ENCODE measurements at regions not wholly inside any gene's neighbourhood (a gene's known extent, or its start where the extent isn't known, plus 50 kb on each side); places are given as distances from the start of the nearest gene placed in this dataset.

- DNase-seq, result no peak
Measured at GRCh38 chr16:80033783-80034468, 433.4 kb upstream of the MAF start.

- no peak for DNase-seq
Measured at GRCh38 chr16:80029761-80030481, 429.4 kb upstream of the MAF start.

GRCh38 chr16:80029381-80029630, 428.8 kb upstream of the MAF start:
- no peak for DNase-seq

GRCh38 chr16:80028581-80029380, 428.2 kb upstream of the MAF start:
- DNase-seq, result no peak

GRCh38 chr16:80027007-80027965, 426.7 kb upstream of the MAF start:
- DNase-seq, result peak; percentile 3

GRCh38 chr16:80025236-80025635, 424.7 kb upstream of the MAF start:
- no peak for DNase-seq

GRCh38 chr16:80024443-80024842, 423.9 kb upstream of the MAF start:
- no peak for DNase-seq

- no peak for DNase-seq
Measured at GRCh38 chr16:80023865-80024264, 423.3 kb upstream of the MAF start.

- no peak for DNase-seq
Measured at GRCh38 chr16:80019395-80019794, 418.9 kb upstream of the MAF start.

GRCh38 chr16:80018466-80018865, 417.9 kb upstream of the MAF start:
- no peak for DNase-seq

GRCh38 chr16:80016731-80017326, 416.3 kb upstream of the MAF start:
- DNase-seq, result no peak

GRCh38 chr16:80015566-80015965, 415.0 kb upstream of the MAF start:
- DNase-seq, result no peak

GRCh38 chr16:80014241-80014939, 413.9 kb upstream of the MAF start:
- DNase-seq, result no peak

- DNase-seq, result no peak
Measured at GRCh38 chr16:80012586-80012985, 412.0 kb upstream of the MAF start.

GRCh38 chr16:80009971-80010659, 409.6 kb upstream of the MAF start:
- no peak for DNase-seq

GRCh38 chr16:80008857-80009256, 408.3 kb upstream of the MAF start:
- DNase-seq, result no peak

- no peak for DNase-seq
Measured at GRCh38 chr16:80007231-80007630, 406.7 kb upstream of the MAF start.

- no peak for DNase-seq
Measured at GRCh38 chr16:80006241-80007215, 406.0 kb upstream of the MAF start.

GRCh38 chr16:80004113-80004512, 403.6 kb upstream of the MAF start:
- DNase-seq, result no peak

GRCh38 chr16:80002261-80002660, 401.7 kb upstream of the MAF start:
- no peak for DNase-seq

Data from effector CD4-positive, alpha-beta T cell (primary cell).